Right lobe of liver (tissue), 4 donors: ENCODE measurements at regions not wholly inside any gene's neighbourhood (a gene's known extent, or its start where the extent isn't known, plus 50 kb on each side); places are given as distances from the start of the nearest gene placed in this dataset.

Experiments used
- POLR2A ChIP-seq: fragments of 450-650 bp; IDR thresholded peaks from one replicate; pipeline ENCODE4 v1.6.1; 2017; ENCODE audit warnings: antibody characterized with exemption, mild to moderate bottlenecking
- TF ChIP-seq, protein P1 (sequence below), 4 donors: fragments of 200-600 bp in 3 of 4; fragments of 450-650 bp in 1 of 4; IDR thresholded peaks; one replicate each; pipeline versions ENCODE4 v1.5.1 to v1.8.0; 2016 to 2022; ENCODE audit warnings: antibody characterized with exemption in 4 of 4, mild to moderate bottlenecking in 2 of 4
- donor health status: DM: no; HTN: no; CAD: no.
- donor health status: DM: no; HTN: no; CAD: no.
- donor health status: DM: no; HTN: yes; CAD: no.

DNA sequence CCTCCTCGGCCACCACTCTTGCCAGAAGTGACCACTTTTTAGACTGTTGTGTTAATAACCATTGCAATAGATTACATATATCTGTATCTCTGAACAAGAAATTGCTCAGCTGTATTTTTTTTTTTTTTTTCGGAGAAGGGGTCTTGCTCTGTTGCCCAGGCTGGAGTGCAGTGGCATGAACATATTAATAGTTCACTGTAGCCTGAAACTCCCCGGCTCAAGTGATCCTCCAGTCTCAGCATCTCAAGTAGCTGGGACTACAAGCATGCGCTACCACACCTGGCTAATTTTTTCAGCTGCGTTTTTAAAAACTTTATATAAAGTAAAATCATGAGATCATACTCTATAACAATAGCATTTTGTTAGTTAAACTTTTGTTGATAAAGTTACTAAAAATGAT, 609.0 kb downstream of the ZNF385D start:
- TF ChIP-seq, protein P1, sequence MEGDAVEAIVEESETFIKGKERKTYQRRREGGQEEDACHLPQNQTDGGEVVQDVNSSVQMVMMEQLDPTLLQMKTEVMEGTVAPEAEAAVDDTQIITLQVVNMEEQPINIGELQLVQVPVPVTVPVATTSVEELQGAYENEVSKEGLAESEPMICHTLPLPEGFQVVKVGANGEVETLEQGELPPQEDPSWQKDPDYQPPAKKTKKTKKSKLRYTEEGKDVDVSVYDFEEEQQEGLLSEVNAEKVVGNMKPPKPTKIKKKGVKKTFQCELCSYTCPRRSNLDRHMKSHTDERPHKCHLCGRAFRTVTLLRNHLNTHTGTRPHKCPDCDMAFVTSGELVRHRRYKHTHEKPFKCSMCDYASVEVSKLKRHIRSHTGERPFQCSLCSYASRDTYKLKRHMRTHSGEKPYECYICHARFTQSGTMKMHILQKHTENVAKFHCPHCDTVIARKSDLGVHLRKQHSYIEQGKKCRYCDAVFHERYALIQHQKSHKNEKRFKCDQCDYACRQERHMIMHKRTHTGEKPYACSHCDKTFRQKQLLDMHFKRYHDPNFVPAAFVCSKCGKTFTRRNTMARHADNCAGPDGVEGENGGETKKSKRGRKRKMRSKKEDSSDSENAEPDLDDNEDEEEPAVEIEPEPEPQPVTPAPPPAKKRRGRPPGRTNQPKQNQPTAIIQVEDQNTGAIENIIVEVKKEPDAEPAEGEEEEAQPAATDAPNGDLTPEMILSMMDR (IDR thresholded peaks at IDR 0.05): no peak
- no peak for TF ChIP-seq POLR2A
